ENCODE measurements at regions not wholly inside any gene's neighbourhood (a gene's known extent, or its start where the extent isn't known, plus 50 kb on each side); places are given as distances from the start of the nearest gene placed in this dataset.

GRCh38 chr4:181431006-181431405 is 812.2 kb upstream of the TENM3 start:
- TF ChIP-seq ZNF263 (CRISPR knock-in tag; IDR thresholded peaks at IDR 0.05) (no peak), CTCF (CRISPR knock-in tag; IDR thresholded peaks at IDR 0.05) (no peak), DPF2 (CRISPR knock-in tag; IDR thresholded peaks at IDR 0.05; ENCODE audit: borderline replicate concordance, low read depth) (no peak), ZIK1 (CRISPR knock-in tag; IDR thresholded peaks at IDR 0.05; ENCODE audit: borderline replicate concordance, low read depth) (no peak), TARDBP (CRISPR knock-in tag; IDR thresholded peaks at IDR 0.05) (no peak), MYC (CRISPR knock-in tag; IDR thresholded peaks at IDR 0.05; ENCODE audit: borderline replicate concordance) (no peak), BCLAF1 (IDR thresholded peaks at IDR 0.05) (no peak), SIN3A (IDR thresholded peaks at IDR 0.05; ENCODE audit: borderline replicate concordance, low read depth, low read length) (no peak), MAFK (conservative IDR thresholded peaks at IDR 0.05 in 1 of 2, IDR thresholded peaks at IDR 0.05 in 1 of 2; ENCODE audit: low read length in 2 of 2) (no peak), ZNF513 (CRISPR knock-in tag; conservative IDR thresholded peaks at IDR 0.05) (no peak)

All from HepG2 (cell line).